K562 (cell line): ENCODE measurements at regions not wholly inside any gene's neighbourhood (a gene's known extent, or its start where the extent isn't known, plus 50 kb on each side); places are given as distances from the start of the nearest gene placed in this dataset.
"Not testable (repeated sequence)": the region's sequence is repeated elsewhere in the genome, so short reads cannot be mapped to it uniquely, and the experiment has no call there.

Source experiments
- MYC ChIP-seq, 2 experiments: fragments of 250-450 bp in 1 of 2; sonication (Bioruptor Pico) in 1 of 2; IDR thresholded peaks; 2 replicates each; pipeline versions ENCODE4 v1.5.1 to v1.6.1; 2012 to 2021; ENCODE audit warnings: low read depth in 2 of 2, borderline replicate concordance in 1 of 2, improper control_type of control experiment in 1 of 2, low read length in 1 of 2, mild to moderate bottlenecking in 1 of 2, moderate library complexity in 1 of 2
- RAD21 ChIP-seq, 2 experiments: fragments of 250-450 bp in 1 of 2; fragments of 450-650 bp in 1 of 2; sonication (Bioruptor Pico) in 1 of 2; formaldehyde crosslinking in 1 of 2; IDR thresholded peaks in 1 of 2; conservative IDR thresholded peaks in 1 of 2; 2 replicates each; pipeline versions ENCODE4 v1.4.0 to v1.8.0; 2020 to 2022; ENCODE audit warnings: mild to moderate bottlenecking in 2 of 2, moderate library complexity in 1 of 2

GRCh38 chr4:91738831-91739230, 564.9 kb upstream of the GRID2 start:
- TF ChIP-seq MYC (IDR thresholded peaks at IDR 0.05; ENCODE audit: low read depth, low read length); MYC (CRISPR knock-in tag; IDR thresholded peaks at IDR 0.05; ENCODE audit: borderline replicate concordance, low read depth); RAD21 (CRISPR knock-in tag; conservative IDR thresholded peaks at IDR 0.05 in 1 of 2, IDR thresholded peaks at IDR 0.05 in 1 of 2): not testable (repeated sequence)
